ENCODE measurements at regions not wholly inside any gene's neighbourhood (a gene's known extent, or its start where the extent isn't known, plus 50 kb on each side); places are given as distances from the start of the nearest gene placed in this dataset.
A peak's percentile ranks its signal among the peaks of the same experiment; 100 is the strongest.

GRCh38 chr13:40160618-40161350 is 505.3 kb downstream of the COG6 start:
- TF ChIP-seq CTCF (IDR thresholded peaks at IDR 0.05; ENCODE audit: insufficient read depth, low read depth, low read length, missing control alignments), result no peak
- DNase-seq (ENCODE audit: low read depth), result peak; percentile 25
- H3K4me3 ChIP-seq (ENCODE audit: low read depth, low read length), result no peak overlapping the region

GRCh38 chr13:40161351-40161810 is 505.1 kb downstream of the FOXO1 start:
- H3K4me3 ChIP-seq (ENCODE audit: low read depth, low read length), result no peak overlapping the region
- TF ChIP-seq CTCF (IDR thresholded peaks at IDR 0.05; ENCODE audit: insufficient read depth, low read depth, low read length, missing control alignments), result no peak
- no peak for DNase-seq (ENCODE audit: low read depth)

- H3K4me3 ChIP-seq (ENCODE audit: low read depth, low read length), result no peak overlapping the region
- no peak for TF ChIP-seq CTCF (IDR thresholded peaks at IDR 0.05; ENCODE audit: insufficient read depth, low read depth, low read length, missing control alignments)
These were observed 504.5 kb downstream of the FOXO1 start for GRCh38 chr13:40161931-40162330.

GRCh38 chr13:40163066-40164000 is 503.1 kb downstream of the FOXO1 start:
- H3K4me3 ChIP-seq (ENCODE audit: low read depth, low read length), result no peak overlapping the region
- TF ChIP-seq CTCF (IDR thresholded peaks at IDR 0.05; ENCODE audit: insufficient read depth, low read depth, low read length, missing control alignments), result no peak
- DNase-seq (ENCODE audit: low read depth), result no peak

More at GRCh38 chr13:40161931-40162330, 504.5 kb downstream of the FOXO1 start:
- DNase-seq (ENCODE audit: low read depth), result no peak

DNA sequence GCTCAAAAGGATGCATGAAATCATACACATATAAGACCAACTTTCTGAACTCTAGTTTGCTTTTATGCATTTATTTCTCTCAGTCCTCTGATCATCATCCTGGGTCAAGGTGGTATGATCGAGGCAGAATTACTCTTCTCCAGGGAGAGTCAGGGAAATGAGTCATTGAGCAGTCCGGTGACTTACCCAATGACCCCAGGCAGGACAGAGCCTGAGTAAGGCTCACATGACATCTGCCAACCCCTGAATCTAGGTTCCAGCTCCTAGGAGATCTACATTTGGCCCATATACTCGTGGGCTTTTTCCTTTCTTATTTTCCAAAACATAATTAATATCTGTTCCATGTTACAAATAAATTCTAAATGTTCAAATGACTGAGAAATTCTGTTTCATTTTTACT is 502.3 kb downstream of the FOXO1 start:
- TF ChIP-seq CTCF (IDR thresholded peaks at IDR 0.05; ENCODE audit: insufficient read depth, low read depth, low read length, missing control alignments), result no peak
- DNase-seq (ENCODE audit: low read depth), result no peak

GRCh38 chr13:40165316-40165932 is 501.0 kb downstream of the FOXO1 start:
- no peak overlapping the region for H3K4me3 ChIP-seq (ENCODE audit: low read depth, low read length)
- no peak for TF ChIP-seq CTCF (IDR thresholded peaks at IDR 0.05; ENCODE audit: insufficient read depth, low read depth, low read length, missing control alignments)
- no peak for DNase-seq (ENCODE audit: low read depth)

More for the DNA sequence above, 502.3 kb downstream of the FOXO1 start:
- no peak overlapping the region for H3K4me3 ChIP-seq (ENCODE audit: low read depth, low read length)
